ENCODE measurements at regions not wholly inside any gene's neighbourhood (a gene's known extent, or its start where the extent isn't known, plus 50 kb on each side); places are given as distances from the start of the nearest gene placed in this dataset.

GRCh38 chr12:90897316-90897715 is 57.7 kb downstream of the CCER1 start:
- CTCF ChIA-PET = no interaction called here
- no peak for ATAC-seq
- H3K4me3 ChIP-seq = no peak overlapping the region

More at GRCh38 chr12:90897316-90897715, 57.7 kb downstream of the CCER1 start:
- Histone ChIP-seq H3K36me3 (ENCODE audit: control insufficient read depth in 2 of 2, insufficient read depth in 2 of 2, low read length in 1 of 2) (no peaks in the 10 kb centered on the region), H3K27me3 (replicated peaks in 1 of 2; ENCODE audit: control insufficient read depth in 2 of 2, insufficient read depth in 2 of 2, low read length in 1 of 2) (no peaks in the 10 kb centered on the region), H2AFZ (ENCODE audit: control insufficient read depth, low read depth, low read length) (no peak overlapping the region), H3K79me2 (ENCODE audit: control insufficient read depth, insufficient read depth, low read length) (no peaks in the 10 kb centered on the region), H4K20me1 (ENCODE audit: control insufficient read depth, insufficient read depth) (no peaks in the 10 kb centered on the region), H3K9me3 (replicated peaks; ENCODE audit: control insufficient read depth, insufficient read depth, low read length) (no peaks in the 10 kb centered on the region), H3K9ac (ENCODE audit: control insufficient read depth, insufficient read depth, low read length) (no peak overlapping the region), H3K4me2 (ENCODE audit: control insufficient read depth, insufficient read depth) (no peak overlapping the region), H3K4me1 (ENCODE audit: control insufficient read depth, insufficient read depth, low read length) (no peaks in the 10 kb centered on the region), H3K27ac (ENCODE audit: control insufficient read depth, insufficient read depth) (no peak overlapping the region)
- POLR2A ChIA-PET = no interaction called here
- DNase-seq (ENCODE audit: low read depth, low spot score) (no peak), FAIRE-seq (no peak)
- RAD21 ChIA-PET (ENCODE audit: unreplicated experiment) = no interaction called here
- in situ Hi-C loops (cut with MboI) = no loop called here
- intact Hi-C loops (cut with micrococcal nuclease; ENCODE audit: unreplicated experiment) = no loop called here
- SMC1A ChIA-PET (ENCODE audit: uncharacterized antibody, unreplicated experiment) = no interaction called here
- no TSS peak for BruUV-seq (replicated peaks)
- 18% methylated on average over 3 of the region's 3 CpGs for WGBS (ENCODE audit: insufficient coverage, insufficient replicate concordance, low lambda C conversion rate, missing lambda C conversion rate)
- TF ChIP-seq, protein P1, sequence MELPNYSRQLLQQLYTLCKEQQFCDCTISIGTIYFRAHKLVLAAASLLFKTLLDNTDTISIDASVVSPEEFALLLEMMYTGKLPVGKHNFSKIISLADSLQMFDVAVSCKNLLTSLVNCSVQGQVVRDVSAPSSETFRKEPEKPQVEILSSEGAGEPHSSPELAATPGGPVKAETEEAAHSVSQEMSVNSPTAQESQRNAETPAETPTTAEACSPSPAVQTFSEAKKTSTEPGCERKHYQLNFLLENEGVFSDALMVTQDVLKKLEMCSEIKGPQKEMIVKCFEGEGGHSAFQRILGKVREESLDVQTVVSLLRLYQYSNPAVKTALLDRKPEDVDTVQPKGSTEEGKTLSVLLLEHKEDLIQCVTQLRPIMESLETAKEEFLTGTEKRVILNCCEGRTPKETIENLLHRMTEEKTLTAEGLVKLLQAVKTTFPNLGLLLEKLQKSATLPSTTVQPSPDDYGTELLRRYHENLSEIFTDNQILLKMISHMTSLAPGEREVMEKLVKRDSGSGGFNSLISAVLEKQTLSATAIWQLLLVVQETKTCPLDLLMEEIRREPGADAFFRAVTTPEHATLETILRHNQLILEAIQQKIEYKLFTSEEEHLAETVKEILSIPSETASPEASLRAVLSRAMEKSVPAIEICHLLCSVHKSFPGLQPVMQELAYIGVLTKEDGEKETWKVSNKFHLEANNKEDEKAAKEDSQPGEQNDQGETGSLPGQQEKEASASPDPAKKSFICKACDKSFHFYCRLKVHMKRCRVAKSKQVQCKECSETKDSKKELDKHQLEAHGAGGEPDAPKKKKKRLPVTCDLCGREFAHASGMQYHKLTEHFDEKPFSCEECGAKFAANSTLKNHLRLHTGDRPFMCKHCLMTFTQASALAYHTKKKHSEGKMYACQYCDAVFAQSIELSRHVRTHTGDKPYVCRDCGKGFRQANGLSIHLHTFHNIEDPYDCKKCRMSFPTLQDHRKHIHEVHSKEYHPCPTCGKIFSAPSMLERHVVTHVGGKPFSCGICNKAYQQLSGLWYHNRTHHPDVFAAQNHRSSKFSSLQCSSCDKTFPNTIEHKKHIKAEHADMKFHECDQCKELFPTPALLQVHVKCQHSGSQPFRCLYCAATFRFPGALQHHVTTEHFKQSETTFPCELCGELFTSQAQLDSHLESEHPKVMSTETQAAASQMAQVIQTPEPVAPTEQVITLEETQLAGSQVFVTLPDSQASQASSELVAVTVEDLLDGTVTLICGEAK (IDR thresholded peaks at IDR 0.05; ENCODE audit: borderline replicate concordance) = no peak
- TF ChIP-seq SREBF1 (IDR thresholded peaks at IDR 0.05; ENCODE audit: low read length) (no peak), MLLT1 (IDR thresholded peaks at IDR 0.05) (no peak), WRNIP1 (IDR thresholded peaks at IDR 0.05; ENCODE audit: borderline replicate concordance, low read depth, low read length) (no peak), FOS (IDR thresholded peaks at IDR 0.05; ENCODE audit: borderline replicate concordance, extremely low read depth, insufficient read length) (no peak), SMC3 (IDR thresholded peaks at IDR 0.05; ENCODE audit: borderline replicate concordance, low read length) (no peak), TCF3 (IDR thresholded peaks at IDR 0.05; ENCODE audit: borderline replicate concordance, insufficient read depth, low read depth, low read length) (no peak), CBX5 (IDR thresholded peaks at IDR 0.05; ENCODE audit: low read depth) (no peak), SMAD5 (IDR thresholded peaks at IDR 0.05; ENCODE audit: low read depth) (no peak)

All from GM12878 (cell line).